HFF-Myc (cell line): ENCODE measurements at regions not wholly inside any gene's neighbourhood (a gene's known extent, or its start where the extent isn't known, plus 50 kb on each side); places are given as distances from the start of the nearest gene placed in this dataset.

ENCODE experiments used
- DNase-seq: peaks from one replicate; pipeline ENCODE4 v3.0.0-alpha.2; 2011; ENCODE audit warnings: low read depth; ENCODE audit errors: extremely low read depth
- H3K4me3 ChIP-seq: replicated peaks from 2 replicates; pipeline ENCODE4 v1.5.1; 2011; ENCODE audit warnings: low read depth, mild to moderate bottlenecking, control low read depth, low read length
- TF ChIP-seq, protein P1 (sequence below): IDR thresholded peaks from 2 replicates; pipeline ENCODE4 v1.5.1; 2012; ENCODE audit warnings: mild to moderate bottlenecking, low read depth, low read length, control low read depth; ENCODE audit errors: missing control alignments

GRCh38 chr9:82588301-82589180 lies 474.4 kb downstream of the RASEF start:
- DNase-seq: no peak
- TF ChIP-seq, protein P1, sequence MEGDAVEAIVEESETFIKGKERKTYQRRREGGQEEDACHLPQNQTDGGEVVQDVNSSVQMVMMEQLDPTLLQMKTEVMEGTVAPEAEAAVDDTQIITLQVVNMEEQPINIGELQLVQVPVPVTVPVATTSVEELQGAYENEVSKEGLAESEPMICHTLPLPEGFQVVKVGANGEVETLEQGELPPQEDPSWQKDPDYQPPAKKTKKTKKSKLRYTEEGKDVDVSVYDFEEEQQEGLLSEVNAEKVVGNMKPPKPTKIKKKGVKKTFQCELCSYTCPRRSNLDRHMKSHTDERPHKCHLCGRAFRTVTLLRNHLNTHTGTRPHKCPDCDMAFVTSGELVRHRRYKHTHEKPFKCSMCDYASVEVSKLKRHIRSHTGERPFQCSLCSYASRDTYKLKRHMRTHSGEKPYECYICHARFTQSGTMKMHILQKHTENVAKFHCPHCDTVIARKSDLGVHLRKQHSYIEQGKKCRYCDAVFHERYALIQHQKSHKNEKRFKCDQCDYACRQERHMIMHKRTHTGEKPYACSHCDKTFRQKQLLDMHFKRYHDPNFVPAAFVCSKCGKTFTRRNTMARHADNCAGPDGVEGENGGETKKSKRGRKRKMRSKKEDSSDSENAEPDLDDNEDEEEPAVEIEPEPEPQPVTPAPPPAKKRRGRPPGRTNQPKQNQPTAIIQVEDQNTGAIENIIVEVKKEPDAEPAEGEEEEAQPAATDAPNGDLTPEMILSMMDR: no peak
- H3K4me3 ChIP-seq: no peak overlapping the region

- DNase-seq: no peak
- TF ChIP-seq, protein P1: no peak
- H3K4me3 ChIP-seq: no peak overlapping the region
Observed at GRCh38 chr9:82590845-82591244, 472.1 kb downstream of the RASEF start.

DNA sequence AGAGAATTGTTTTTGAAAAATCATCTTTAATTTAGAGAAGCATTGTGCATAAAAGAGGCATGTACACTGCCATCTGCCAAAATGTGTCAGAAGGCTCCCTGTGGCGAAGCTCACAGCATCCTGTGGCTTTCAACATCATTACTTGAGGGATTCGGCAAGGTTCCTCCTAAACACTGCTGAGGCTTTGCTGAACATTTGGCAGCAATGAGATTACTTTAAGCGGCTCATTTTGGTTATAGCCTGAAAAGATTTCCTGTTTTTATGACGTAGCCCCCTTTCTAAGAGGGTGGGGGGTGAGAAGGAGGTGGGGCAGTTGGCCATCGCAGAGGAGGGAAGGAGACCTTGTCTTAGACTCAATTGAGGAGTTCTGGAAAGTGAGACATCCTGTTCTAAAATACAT lies 469.4 kb downstream of the RASEF start:
- H3K4me3 ChIP-seq: no peak overlapping the region
- TF ChIP-seq, protein P1: no peak
- no peak for DNase-seq

- no peak overlapping the region for H3K4me3 ChIP-seq
- TF ChIP-seq, protein P1: no peak
- no peak for DNase-seq
Observed at GRCh38 chr9:82597241-82598203, 465.4 kb downstream of the RASEF start.

- TF ChIP-seq, protein P1: no peak
- no peak for DNase-seq
Observed at GRCh38 chr9:82598241-82599039, 464.5 kb downstream of the RASEF start.

DNA sequence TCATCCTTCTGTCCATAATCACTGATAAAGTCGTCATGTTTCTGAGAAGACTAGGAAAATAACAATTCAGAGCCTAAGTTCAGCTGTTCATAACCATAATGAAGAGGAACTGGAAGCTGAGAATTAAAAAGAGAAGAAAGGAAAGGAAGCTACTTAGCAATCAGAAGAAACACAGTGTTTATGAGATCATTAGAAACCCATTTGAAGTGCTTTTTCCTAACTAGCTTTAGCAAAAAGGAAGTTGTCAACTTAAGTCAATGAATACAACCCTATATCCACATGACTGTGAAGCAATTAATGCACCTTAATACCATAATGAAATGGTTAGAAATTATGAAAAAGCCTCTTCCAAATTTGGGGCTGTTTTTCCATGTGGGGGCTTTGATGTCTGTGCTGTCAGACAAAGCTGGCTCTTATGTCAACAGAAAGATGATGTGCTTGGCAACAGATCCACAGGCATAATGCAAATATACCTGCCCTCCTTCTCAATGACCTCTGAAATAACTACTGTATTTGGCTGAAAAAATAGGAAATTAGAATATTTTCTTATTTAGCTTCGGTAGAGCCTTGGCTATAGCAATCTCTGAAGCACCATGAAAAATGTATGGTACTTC lies 463.5 kb downstream of the RASEF start:
- no peak for DNase-seq
- H3K4me3 ChIP-seq: no peak overlapping the region
- TF ChIP-seq, protein P1: no peak

More at GRCh38 chr9:82598241-82599039, 464.5 kb downstream of the RASEF start:
- H3K4me3 ChIP-seq: no peak overlapping the region
